ENCODE measurements at regions not wholly inside any gene's neighbourhood (a gene's known extent, or its start where the extent isn't known, plus 50 kb on each side); places are given as distances from the start of the nearest gene placed in this dataset.

DNA sequence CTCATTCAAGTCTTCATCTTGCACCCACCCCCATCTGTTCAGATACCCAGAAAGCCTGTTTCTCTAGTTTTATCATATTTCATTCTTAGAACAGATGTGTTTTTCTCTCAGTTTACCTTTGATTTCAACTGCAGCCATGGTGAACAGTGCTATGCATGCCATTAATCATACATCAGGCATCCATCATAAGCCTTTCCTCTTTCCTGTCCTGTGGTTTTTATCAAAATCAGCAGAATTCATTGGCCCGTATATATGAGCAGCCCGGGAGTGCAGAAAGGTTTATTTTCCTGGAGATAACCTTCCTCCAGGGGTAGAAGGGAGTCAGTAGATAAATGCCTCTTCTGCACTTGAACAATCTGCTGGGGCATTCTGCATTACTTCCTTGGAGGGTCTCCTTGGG, 65.7 kb downstream of the IL21 start:
- Mint-ChIP-seq H3K27me3 (ENCODE audit: low read depth) (no peaks in the 10 kb centered on the region), H3K4me3 (no peak overlapping the region), H3K27ac (no peak overlapping the region), H3K4me1 (peaks cover 4% of the 10 kb centered on the region), H3K36me3 (no peaks in the 10 kb centered on the region), H3K9me3 (peaks cover 13% of the 10 kb centered on the region)
- ATAC-seq (no peak), DNase-seq (ENCODE audit: low spot score) (no peak)
- ChIA-PET CTCF (no interaction called here), POLR2A (no interaction called here)
- TF ChIP-seq RORB (CRISPR knock-in tag; IDR thresholded peaks at IDR 0.05) (no peak), MYBL2 (CRISPR knock-in tag; IDR thresholded peaks at IDR 0.05) (no peak)
- TF ChIP-seq, protein P1, sequence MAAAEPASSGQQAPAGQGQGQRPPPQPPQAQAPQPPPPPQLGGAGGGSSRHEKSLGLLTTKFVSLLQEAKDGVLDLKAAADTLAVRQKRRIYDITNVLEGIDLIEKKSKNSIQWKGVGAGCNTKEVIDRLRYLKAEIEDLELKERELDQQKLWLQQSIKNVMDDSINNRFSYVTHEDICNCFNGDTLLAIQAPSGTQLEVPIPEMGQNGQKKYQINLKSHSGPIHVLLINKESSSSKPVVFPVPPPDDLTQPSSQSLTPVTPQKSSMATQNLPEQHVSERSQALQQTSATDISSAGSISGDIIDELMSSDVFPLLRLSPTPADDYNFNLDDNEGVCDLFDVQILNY (CRISPR knock-in tag; IDR thresholded peaks at IDR 0.05), result no peak
- TF ChIP-seq, protein P2, sequence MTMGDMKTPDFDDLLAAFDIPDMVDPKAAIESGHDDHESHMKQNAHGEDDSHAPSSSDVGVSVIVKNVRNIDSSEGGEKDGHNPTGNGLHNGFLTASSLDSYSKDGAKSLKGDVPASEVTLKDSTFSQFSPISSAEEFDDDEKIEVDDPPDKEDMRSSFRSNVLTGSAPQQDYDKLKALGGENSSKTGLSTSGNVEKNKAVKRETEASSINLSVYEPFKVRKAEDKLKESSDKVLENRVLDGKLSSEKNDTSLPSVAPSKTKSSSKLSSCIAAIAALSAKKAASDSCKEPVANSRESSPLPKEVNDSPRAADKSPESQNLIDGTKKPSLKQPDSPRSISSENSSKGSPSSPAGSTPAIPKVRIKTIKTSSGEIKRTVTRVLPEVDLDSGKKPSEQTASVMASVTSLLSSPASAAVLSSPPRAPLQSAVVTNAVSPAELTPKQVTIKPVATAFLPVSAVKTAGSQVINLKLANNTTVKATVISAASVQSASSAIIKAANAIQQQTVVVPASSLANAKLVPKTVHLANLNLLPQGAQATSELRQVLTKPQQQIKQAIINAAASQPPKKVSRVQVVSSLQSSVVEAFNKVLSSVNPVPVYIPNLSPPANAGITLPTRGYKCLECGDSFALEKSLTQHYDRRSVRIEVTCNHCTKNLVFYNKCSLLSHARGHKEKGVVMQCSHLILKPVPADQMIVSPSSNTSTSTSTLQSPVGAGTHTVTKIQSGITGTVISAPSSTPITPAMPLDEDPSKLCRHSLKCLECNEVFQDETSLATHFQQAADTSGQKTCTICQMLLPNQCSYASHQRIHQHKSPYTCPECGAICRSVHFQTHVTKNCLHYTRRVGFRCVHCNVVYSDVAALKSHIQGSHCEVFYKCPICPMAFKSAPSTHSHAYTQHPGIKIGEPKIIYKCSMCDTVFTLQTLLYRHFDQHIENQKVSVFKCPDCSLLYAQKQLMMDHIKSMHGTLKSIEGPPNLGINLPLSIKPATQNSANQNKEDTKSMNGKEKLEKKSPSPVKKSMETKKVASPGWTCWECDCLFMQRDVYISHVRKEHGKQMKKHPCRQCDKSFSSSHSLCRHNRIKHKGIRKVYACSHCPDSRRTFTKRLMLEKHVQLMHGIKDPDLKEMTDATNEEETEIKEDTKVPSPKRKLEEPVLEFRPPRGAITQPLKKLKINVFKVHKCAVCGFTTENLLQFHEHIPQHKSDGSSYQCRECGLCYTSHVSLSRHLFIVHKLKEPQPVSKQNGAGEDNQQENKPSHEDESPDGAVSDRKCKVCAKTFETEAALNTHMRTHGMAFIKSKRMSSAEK (CRISPR knock-in tag; IDR thresholded peaks at IDR 0.05; ENCODE audit: borderline replicate concordance), result no peak

DNA sequence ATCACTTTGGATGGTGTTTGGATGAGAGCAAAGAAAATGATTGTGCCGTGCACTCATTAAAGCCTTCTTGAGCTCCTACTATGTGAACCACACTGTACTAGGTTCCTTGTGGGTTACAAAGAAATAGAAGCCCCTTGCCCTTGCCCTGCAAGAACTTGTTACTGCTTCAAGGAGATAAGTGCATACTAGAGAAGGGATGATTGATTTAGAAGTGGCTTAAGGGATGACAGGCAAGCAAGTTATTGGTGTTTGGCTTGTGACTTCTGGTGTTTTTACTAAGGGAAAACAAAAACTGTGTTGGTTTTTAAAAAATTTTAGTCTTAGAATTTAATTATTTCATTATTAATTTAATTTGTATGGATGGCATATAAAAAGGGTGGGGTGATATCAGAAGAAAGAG, 67.4 kb downstream of the IL21 start:
- Mint-ChIP-seq H3K4me3 (no peak overlapping the region), H3K27ac (no peak overlapping the region), H3K27me3 (ENCODE audit: low read depth) (no peaks in the 10 kb centered on the region), H3K9me3 (peaks cover 9% of the 10 kb centered on the region), H3K4me1 (peaks cover 20% of the 10 kb centered on the region), H3K36me3 (no peaks in the 10 kb centered on the region)
- ATAC-seq (no peak), DNase-seq (ENCODE audit: low spot score) (no peak)
- POLR2A ChIA-PET, result no interaction called here
- CTCF ChIA-PET, result no interaction called here
- TF ChIP-seq, protein P3, sequence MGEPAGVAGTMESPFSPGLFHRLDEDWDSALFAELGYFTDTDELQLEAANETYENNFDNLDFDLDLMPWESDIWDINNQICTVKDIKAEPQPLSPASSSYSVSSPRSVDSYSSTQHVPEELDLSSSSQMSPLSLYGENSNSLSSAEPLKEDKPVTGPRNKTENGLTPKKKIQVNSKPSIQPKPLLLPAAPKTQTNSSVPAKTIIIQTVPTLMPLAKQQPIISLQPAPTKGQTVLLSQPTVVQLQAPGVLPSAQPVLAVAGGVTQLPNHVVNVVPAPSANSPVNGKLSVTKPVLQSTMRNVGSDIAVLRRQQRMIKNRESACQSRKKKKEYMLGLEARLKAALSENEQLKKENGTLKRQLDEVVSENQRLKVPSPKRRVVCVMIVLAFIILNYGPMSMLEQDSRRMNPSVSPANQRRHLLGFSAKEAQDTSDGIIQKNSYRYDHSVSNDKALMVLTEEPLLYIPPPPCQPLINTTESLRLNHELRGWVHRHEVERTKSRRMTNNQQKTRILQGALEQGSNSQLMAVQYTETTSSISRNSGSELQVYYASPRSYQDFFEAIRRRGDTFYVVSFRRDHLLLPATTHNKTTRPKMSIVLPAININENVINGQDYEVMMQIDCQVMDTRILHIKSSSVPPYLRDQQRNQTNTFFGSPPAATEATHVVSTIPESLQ (CRISPR knock-in tag; IDR thresholded peaks at IDR 0.05), result no peak
- TF ChIP-seq NR1H2 (CRISPR knock-in tag; IDR thresholded peaks at IDR 0.05) (no peak), SMAD3 (CRISPR knock-in tag; IDR thresholded peaks at IDR 0.05; ENCODE audit: borderline replicate concordance) (no peak), GRHL2 (CRISPR knock-in tag; IDR thresholded peaks at IDR 0.05; ENCODE audit: insufficient replicate concordance, severe bottlenecking) (no peak), ZNF121 (CRISPR knock-in tag; IDR thresholded peaks at IDR 0.05) (no peak), ZNF396 (CRISPR knock-in tag; IDR thresholded peaks at IDR 0.05; ENCODE audit: borderline replicate concordance) (no peak), TEAD4 (CRISPR knock-in tag; IDR thresholded peaks at IDR 0.05) (no peak), MXD4 (CRISPR knock-in tag; IDR thresholded peaks at IDR 0.05; ENCODE audit: borderline replicate concordance) (no peak), NR2C2 (CRISPR knock-in tag; IDR thresholded peaks at IDR 0.05) (no peak), NFYB (CRISPR knock-in tag; conservative IDR thresholded peaks at IDR 0.05; ENCODE audit: low read depth) (no peak)
- TF ChIP-seq, protein P4, sequence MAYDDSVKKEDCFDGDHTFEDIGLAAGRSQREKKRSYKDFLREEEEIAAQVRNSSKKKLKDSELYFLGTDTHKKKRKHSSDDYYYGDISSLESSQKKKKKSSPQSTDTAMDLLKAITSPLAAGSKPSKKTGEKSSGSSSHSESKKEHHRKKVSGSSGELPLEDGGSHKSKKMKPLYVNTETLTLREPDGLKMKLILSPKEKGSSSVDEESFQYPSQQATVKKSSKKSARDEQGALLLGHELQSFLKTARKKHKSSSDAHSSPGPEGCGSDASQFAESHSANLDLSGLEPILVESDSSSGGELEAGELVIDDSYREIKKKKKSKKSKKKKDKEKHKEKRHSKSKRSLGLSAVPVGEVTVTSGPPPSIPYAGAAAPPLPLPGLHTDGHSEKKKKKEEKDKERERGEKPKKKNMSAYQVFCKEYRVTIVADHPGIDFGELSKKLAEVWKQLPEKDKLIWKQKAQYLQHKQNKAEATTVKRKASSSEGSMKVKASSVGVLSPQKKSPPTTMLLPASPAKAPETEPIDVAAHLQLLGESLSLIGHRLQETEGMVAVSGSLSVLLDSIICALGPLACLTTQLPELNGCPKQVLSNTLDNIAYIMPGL (CRISPR knock-in tag; IDR thresholded peaks at IDR 0.05), result no peak
- TF ChIP-seq, protein P5, sequence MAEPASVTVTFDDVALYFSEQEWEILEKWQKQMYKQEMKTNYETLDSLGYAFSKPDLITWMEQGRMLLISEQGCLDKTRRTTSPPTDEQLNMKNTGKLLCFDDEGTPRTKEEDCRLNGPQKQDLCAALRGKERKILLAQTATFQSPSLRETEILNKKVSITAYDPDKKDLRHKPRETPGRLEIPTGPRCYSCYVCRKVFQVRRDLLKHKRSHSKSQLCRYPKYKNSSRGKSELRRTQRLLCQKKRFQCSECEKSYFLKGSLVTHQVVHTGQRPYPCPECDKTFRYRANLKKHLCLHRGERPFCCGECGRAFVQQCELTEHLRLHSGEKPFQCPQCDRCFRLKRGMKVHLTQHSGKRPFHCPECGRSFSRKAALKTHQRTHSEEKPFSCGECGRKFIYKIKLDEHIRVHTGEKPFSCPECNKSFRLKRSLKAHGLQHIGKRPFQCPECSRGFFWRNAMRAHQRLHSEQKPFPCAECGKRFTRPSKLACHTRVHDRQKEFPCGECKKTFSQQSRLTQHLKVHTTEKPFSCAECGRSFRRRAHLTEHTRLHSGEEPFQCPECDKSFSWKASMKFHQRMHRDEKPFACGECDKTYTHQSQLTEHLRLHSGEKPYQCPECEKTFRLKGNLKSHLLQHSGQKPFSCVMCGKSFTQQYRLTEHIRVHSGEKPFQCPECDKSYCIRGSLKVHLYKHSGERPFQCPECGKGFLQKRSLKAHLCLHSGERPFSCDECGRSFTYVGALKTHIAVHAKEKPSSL (CRISPR knock-in tag; conservative IDR thresholded peaks at IDR 0.05), result no peak

All from WTC11 (cell line).